ENCODE measurements at regions not wholly inside any gene's neighbourhood (a gene's known extent, or its start where the extent isn't known, plus 50 kb on each side); places are given as distances from the start of the nearest gene placed in this dataset.

GRCh38 chr6:16995511-16996250 lies 106.2 kb upstream of the STMND1 start:
- Histone ChIP-seq H3K4me3 (replicated peaks in 1 of 3; ENCODE audit: insufficient read depth in 1 of 3, low read depth in 1 of 3, low read length in 3 of 3) (no peak overlapping the region), H3K27me3 (ENCODE audit: control insufficient read depth in 2 of 2, insufficient read depth in 2 of 2, low read length in 2 of 2) (peaks cover 11 to 27% of the 10 kb centered on the region in 2 experiments), H3K27ac (ENCODE audit: insufficient read depth, low read depth, low read length) (no peak overlapping the region), H3K79me2 (ENCODE audit: control insufficient read depth, insufficient read depth, low read length) (no peaks in the 10 kb centered on the region), H4K20me1 (replicated peaks; ENCODE audit: control insufficient read depth, extremely low read depth, insufficient read depth, low read length) (no peaks in the 10 kb centered on the region), H3K9me3 (replicated peaks; ENCODE audit: control insufficient read depth, insufficient read depth, low read length) (no peaks in the 10 kb centered on the region), H3K9me1 (replicated peaks; ENCODE audit: control insufficient read depth, extremely low read depth, insufficient read depth, low read length) (no peaks in the 10 kb centered on the region), H3K36me3 (ENCODE audit: control insufficient read depth in 2 of 2, extremely low read depth in 1 of 2, insufficient read depth in 2 of 2, low read length in 2 of 2) (no peaks in the 10 kb centered on the region), H2AFZ (ENCODE audit: low read depth, low read length) (no peak overlapping the region), H3K4me2 (ENCODE audit: insufficient read depth, low read length) (no peak overlapping the region), H3K4me1 (ENCODE audit: control insufficient read depth, extremely low read depth, insufficient read depth, low read length) (no peaks in the 10 kb centered on the region), H3K9ac (replicated peaks; ENCODE audit: extremely low read depth, insufficient read depth, low read length) (no peak overlapping the region)
- ChIA-PET CTCF (interaction anchor here (1.0 to 1.3 kb wide), 2 partner anchors 30 to 91 kb away, joined by 3 to 4 read pairs; no protein-coding TSS in a partner anchor), POLR2A (no interaction called here)
- intact Hi-C loops (cut with micrococcal nuclease): no loop called here
- DNase-seq (ENCODE audit: low read depth, low spot score) (no peak), FAIRE-seq (no peak)
- no peak for TF ChIP-seq JUN (IDR thresholded peaks at IDR 0.05; ENCODE audit: borderline replicate concordance, insufficient read depth, insufficient read length, low read depth)
- no peak for TF ChIP-seq GATA2 (IDR thresholded peaks at IDR 0.05; ENCODE audit: insufficient read depth, insufficient read length, low read depth, low read length)
- TF ChIP-seq POLR2A (IDR thresholded peaks at IDR 0.05; ENCODE audit: low read depth, low read length): no peak
- no peak for TF ChIP-seq MAX (IDR thresholded peaks at IDR 0.05; ENCODE audit: insufficient read depth, insufficient read length)
- no peak for TF ChIP-seq POLR2AphosphoS5 (IDR thresholded peaks at IDR 0.05; ENCODE audit: insufficient read depth, low read depth, low read length)
- dilution Hi-C loops (cut with MboI; ENCODE audit: extremely low pct_ligation_motif_present, low sequenced_read_pairs): no loop called here
- no TSS peak for BruUV-seq (replicated peaks)

GRCh38 chr6:16993396-16993795 lies 108.5 kb upstream of the STMND1 start:
- ChIA-PET POLR2A (no interaction called here), CTCF (no interaction called here)
- peaks cover 9 to 28% of the 10 kb centered on the region in 2 experiments for H3K27me3 ChIP-seq (ENCODE audit: control insufficient read depth in 2 of 2, insufficient read depth in 2 of 2, low read length in 2 of 2)
- no peak for TF ChIP-seq CTCF (IDR thresholded peaks at IDR 0.05; ENCODE audit: extremely low read depth in 1 of 2, insufficient read depth in 1 of 2, low read depth in 1 of 2, low read length in 2 of 2)
- no peak for TF ChIP-seq POLR2A (IDR thresholded peaks at IDR 0.05; ENCODE audit: low read depth, low read length)
- no peak for TF ChIP-seq POLR2AphosphoS5 (IDR thresholded peaks at IDR 0.05; ENCODE audit: insufficient read depth, low read depth, low read length)
- no peak for TF ChIP-seq JUN (IDR thresholded peaks at IDR 0.05; ENCODE audit: borderline replicate concordance, insufficient read depth, insufficient read length, low read depth)
- no peak for TF ChIP-seq MYC (IDR thresholded peaks at IDR 0.05; ENCODE audit: low read depth, low read length)
- TF ChIP-seq FOS (IDR thresholded peaks at IDR 0.05; ENCODE audit: borderline replicate concordance, insufficient read depth, low read length): no peak
- no peak for TF ChIP-seq MAX (IDR thresholded peaks at IDR 0.05; ENCODE audit: insufficient read depth, insufficient read length)
- TF ChIP-seq EZH2 (IDR thresholded peaks at IDR 0.05; ENCODE audit: borderline replicate concordance, low read depth, low read length, severe bottlenecking): no peak
- no peak for TF ChIP-seq GATA2 (IDR thresholded peaks at IDR 0.05; ENCODE audit: insufficient read depth, insufficient read length, low read depth, low read length)
- no peak overlapping the region for H2AFZ ChIP-seq (ENCODE audit: low read depth, low read length)
- intact Hi-C loops (cut with micrococcal nuclease) (no loop called here), dilution Hi-C loops (cut with MboI; ENCODE audit: extremely low pct_ligation_motif_present, low sequenced_read_pairs) (no loop called here)
- FAIRE-seq (no peak), DNase-seq (ENCODE audit: low read depth, low spot score) (no peak)
- BruUV-seq (replicated peaks): no TSS peak
- no peaks in the 10 kb centered on the region for H3K9me1 ChIP-seq (replicated peaks; ENCODE audit: control insufficient read depth, extremely low read depth, insufficient read depth, low read length)
- H3K27ac ChIP-seq (ENCODE audit: insufficient read depth, low read depth, low read length): no peak overlapping the region
- no peaks in the 10 kb centered on the region for H3K9me3 ChIP-seq (replicated peaks; ENCODE audit: control insufficient read depth, insufficient read depth, low read length)
- H4K20me1 ChIP-seq (replicated peaks; ENCODE audit: control insufficient read depth, extremely low read depth, insufficient read depth, low read length): no peaks in the 10 kb centered on the region
- H3K4me2 ChIP-seq (ENCODE audit: insufficient read depth, low read length): no peak overlapping the region
- H3K36me3 ChIP-seq (ENCODE audit: control insufficient read depth in 2 of 2, extremely low read depth in 1 of 2, insufficient read depth in 2 of 2, low read length in 2 of 2): no peaks in the 10 kb centered on the region
- no peak overlapping the region for H3K4me3 ChIP-seq (replicated peaks in 1 of 3; ENCODE audit: insufficient read depth in 1 of 3, low read depth in 1 of 3, low read length in 3 of 3)
- H3K4me1 ChIP-seq (ENCODE audit: control insufficient read depth, extremely low read depth, insufficient read depth, low read length): no peaks in the 10 kb centered on the region
- no peak overlapping the region for H3K9ac ChIP-seq (replicated peaks; ENCODE audit: extremely low read depth, insufficient read depth, low read length)
- no peaks in the 10 kb centered on the region for H3K79me2 ChIP-seq (ENCODE audit: control insufficient read depth, insufficient read depth, low read length)

All from endothelial cell of umbilical vein (primary cell).